ENCODE measurements at regions not wholly inside any gene's neighbourhood (a gene's known extent, or its start where the extent isn't known, plus 50 kb on each side); places are given as distances from the start of the nearest gene placed in this dataset.

- TF ChIP-seq POLR2A (IDR thresholded peaks at IDR 0.05) (no peak), CTCF (IDR thresholded peaks at IDR 0.05) (no peak)
These were observed 179.3 kb downstream of the HINT1 start for GRCh38 chr5:130985776-130986175.
